IPS-20b (cell line): ENCODE measurements at regions not wholly inside any gene's neighbourhood (a gene's known extent, or its start where the extent isn't known, plus 50 kb on each side); places are given as distances from the start of the nearest gene placed in this dataset.

ENCODE experiments used
- H3K27ac ChIP-seq: one replicate; pipeline ENCODE4 v1.5.1; 2013; ENCODE audit warnings: low read length
- H3K27me3 ChIP-seq: 2 replicates; pipeline ENCODE4 v1.6.1; 2013; ENCODE audit warnings: mild to moderate bottlenecking, low read length, inconsistent platforms; ENCODE audit not compliant: insufficient read depth
- H3K36me3 ChIP-seq: 2 replicates; pipeline ENCODE4 v1.6.1; 2013; ENCODE audit warnings: low read depth, mild to moderate bottlenecking, inconsistent platforms, low read length, moderate library complexity; ENCODE audit not compliant: insufficient read depth
- H3K4me1 ChIP-seq: 2 replicates; pipeline ENCODE4 v1.6.1; 2013; ENCODE audit warnings: mild to moderate bottlenecking, control low read depth, inconsistent platforms, low read length, moderate library complexity; ENCODE audit not compliant: insufficient read depth
- H3K4me3 ChIP-seq: 2 replicates; pipeline ENCODE4 v1.5.1; 2013; ENCODE audit warnings: mild to moderate bottlenecking, low read length, inconsistent platforms
- H3K9ac ChIP-seq: 2 replicates; pipeline ENCODE4 v1.6.1; 2013; ENCODE audit warnings: low read depth, mild to moderate bottlenecking, inconsistent platforms, low read length, moderate library complexity
- H3K9me3 ChIP-seq: 2 replicates; pipeline ENCODE4 v1.6.1; 2013; ENCODE audit warnings: mild to moderate bottlenecking, low read depth, low read length, inconsistent platforms; ENCODE audit not compliant: insufficient read depth

- Histone ChIP-seq H3K9me3 (no peaks in the 10 kb centered on the region), H3K4me3 (no peak overlapping the region), H3K27me3 (no peaks in the 10 kb centered on the region), H3K27ac (no peak overlapping the region), H3K4me1 (no peaks in the 10 kb centered on the region), H3K9ac (no peak overlapping the region), H3K36me3 (no peaks in the 10 kb centered on the region)
These were observed 391.7 kb upstream of the NWD2 start for GRCh38 chr4:36852856-36853255.

GRCh38 chr4:36854554-36854953 is 390.0 kb upstream of the NWD2 start:
- no peak overlapping the region for H3K4me3 ChIP-seq
- H3K27ac ChIP-seq, result no peak overlapping the region
- no peaks in the 10 kb centered on the region for H3K27me3 ChIP-seq
- no peaks in the 10 kb centered on the region for H3K9me3 ChIP-seq
- H3K9ac ChIP-seq, result no peak overlapping the region
- no peaks in the 10 kb centered on the region for H3K36me3 ChIP-seq
- H3K4me1 ChIP-seq, result no peaks in the 10 kb centered on the region

- H3K27me3 ChIP-seq, result no peaks in the 10 kb centered on the region
- no peaks in the 10 kb centered on the region for H3K9me3 ChIP-seq
- no peaks in the 10 kb centered on the region for H3K36me3 ChIP-seq
- no peak overlapping the region for H3K4me3 ChIP-seq
- H3K27ac ChIP-seq, result no peak overlapping the region
- H3K4me1 ChIP-seq, result no peaks in the 10 kb centered on the region
- H3K9ac ChIP-seq, result no peak overlapping the region
These were observed 380.9 kb upstream of the NWD2 start for GRCh38 chr4:36863601-36864000.

DNA sequence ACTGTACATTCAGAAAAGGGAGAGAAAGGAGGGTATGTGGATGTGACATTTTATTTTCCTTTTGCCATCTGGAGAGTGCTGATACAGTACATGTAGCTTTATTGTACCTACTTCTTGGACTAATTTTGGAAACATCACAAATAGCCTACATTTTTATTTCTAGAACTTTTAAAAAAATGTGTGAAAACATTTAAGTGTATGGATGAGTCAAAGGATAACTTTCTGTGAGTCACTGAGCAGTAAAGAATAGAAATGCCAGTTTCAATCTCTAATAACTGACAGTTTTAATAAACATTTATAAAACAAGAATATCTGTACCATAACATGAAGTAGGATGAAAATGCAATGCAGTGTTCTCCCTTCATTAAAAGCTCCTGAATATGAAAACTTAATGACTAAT is 374.4 kb upstream of the NWD2 start:
- no peak overlapping the region for H3K9ac ChIP-seq
- H3K27me3 ChIP-seq, result no peaks in the 10 kb centered on the region
- H3K36me3 ChIP-seq, result no peaks in the 10 kb centered on the region
- no peaks in the 10 kb centered on the region for H3K9me3 ChIP-seq
- no peaks in the 10 kb centered on the region for H3K4me1 ChIP-seq
- no peak overlapping the region for H3K27ac ChIP-seq
- no peak overlapping the region for H3K4me3 ChIP-seq

GRCh38 chr4:36872679-36873078 is 371.9 kb upstream of the NWD2 start:
- no peaks in the 10 kb centered on the region for H3K9me3 ChIP-seq
- no peaks in the 10 kb centered on the region for H3K4me1 ChIP-seq
- H3K9ac ChIP-seq, result no peak overlapping the region
- no peak overlapping the region for H3K4me3 ChIP-seq
- no peak overlapping the region for H3K27ac ChIP-seq
- H3K27me3 ChIP-seq, result no peaks in the 10 kb centered on the region
- no peaks in the 10 kb centered on the region for H3K36me3 ChIP-seq

GRCh38 chr4:36884151-36884550 is 360.4 kb upstream of the NWD2 start:
- Histone ChIP-seq H3K4me3 (no peak overlapping the region), H3K27ac (no peak overlapping the region), H3K27me3 (no peaks in the 10 kb centered on the region), H3K9me3 (no peaks in the 10 kb centered on the region), H3K9ac (no peak overlapping the region), H3K4me1 (no peaks in the 10 kb centered on the region), H3K36me3 (no peaks in the 10 kb centered on the region)

DNA sequence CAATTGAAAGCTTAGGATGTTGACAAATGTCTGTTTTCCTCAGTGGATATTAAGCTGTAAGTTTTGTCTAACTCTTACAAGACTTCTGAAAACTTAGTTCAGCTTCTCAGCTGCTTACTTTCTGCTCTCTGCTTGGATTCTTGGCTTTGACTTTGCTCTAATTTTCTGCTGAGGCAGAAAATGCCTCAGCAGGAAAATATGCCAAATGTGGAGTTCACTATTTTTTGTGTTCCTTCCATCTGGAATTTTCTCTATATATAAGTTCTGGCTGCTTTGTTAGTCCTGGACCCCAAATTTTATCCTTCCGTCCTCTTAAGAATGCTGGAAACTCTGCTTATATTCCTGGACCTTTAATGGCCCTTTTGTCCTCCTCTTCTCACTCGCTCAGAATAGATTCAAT is 352.6 kb upstream of the NWD2 start:
- H3K4me1 ChIP-seq, result no peaks in the 10 kb centered on the region
- no peak overlapping the region for H3K4me3 ChIP-seq
- H3K9me3 ChIP-seq, result no peaks in the 10 kb centered on the region
- no peaks in the 10 kb centered on the region for H3K27me3 ChIP-seq
- no peaks in the 10 kb centered on the region for H3K36me3 ChIP-seq
- no peak overlapping the region for H3K9ac ChIP-seq
- H3K27ac ChIP-seq, result no peak overlapping the region

- Histone ChIP-seq H3K36me3 (no peaks in the 10 kb centered on the region), H3K27ac (no peak overlapping the region), H3K4me1 (no peaks in the 10 kb centered on the region), H3K4me3 (no peak overlapping the region; the same call in 1 of the 2 replicates), H3K9me3 (no peaks in the 10 kb centered on the region), H3K27me3 (no peaks in the 10 kb centered on the region), H3K9ac (no peak overlapping the region)
These were observed 344.0 kb upstream of the NWD2 start for GRCh38 chr4:36900446-36900987.

- Histone ChIP-seq H3K9ac (no peak overlapping the region), H3K27ac (no peak overlapping the region), H3K9me3 (no peaks in the 10 kb centered on the region), H3K4me3 (no peak overlapping the region), H3K36me3 (no peaks in the 10 kb centered on the region), H3K4me1 (no peaks in the 10 kb centered on the region), H3K27me3 (no peaks in the 10 kb centered on the region)
These were observed 339.7 kb upstream of the NWD2 start for GRCh38 chr4:36904823-36905222.

- H3K4me1 ChIP-seq, result no peaks in the 10 kb centered on the region; the same call in 1 of the 2 replicates
- H3K9me3 ChIP-seq, result no peaks in the 10 kb centered on the region
- no peaks in the 10 kb centered on the region for H3K36me3 ChIP-seq
- H3K27ac ChIP-seq, result no peak overlapping the region
- no peak overlapping the region for H3K9ac ChIP-seq
- no peak overlapping the region for H3K4me3 ChIP-seq
- H3K27me3 ChIP-seq, result no peaks in the 10 kb centered on the region
These were observed 330.4 kb upstream of the NWD2 start for GRCh38 chr4:36914106-36914505.

DNA sequence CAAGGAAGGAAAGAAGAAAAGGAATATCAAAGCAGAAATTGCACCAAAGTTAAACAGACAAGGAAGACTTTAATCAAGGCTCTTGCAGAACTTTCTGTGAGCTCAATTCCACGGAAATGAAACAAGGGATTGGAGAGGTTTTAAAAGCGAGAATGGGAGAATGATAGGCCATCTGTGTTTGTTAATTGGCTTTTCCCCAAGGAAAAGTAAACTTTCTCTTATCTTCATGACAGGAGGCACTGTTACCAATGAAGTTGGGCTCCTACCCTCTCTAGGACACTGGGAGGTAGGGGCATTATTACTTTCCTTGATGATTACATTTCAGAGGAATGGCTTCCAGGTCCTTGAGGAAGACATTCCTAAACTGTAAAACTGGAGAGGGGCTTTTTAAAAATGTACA is 328.8 kb upstream of the NWD2 start:
- Histone ChIP-seq H3K9me3 (no peaks in the 10 kb centered on the region), H3K4me1 (no peaks in the 10 kb centered on the region; the same call in 1 of the 2 replicates), H3K9ac (no peak overlapping the region)

GRCh38 chr4:36917413-36917812 is 327.1 kb upstream of the NWD2 start:
- no peak overlapping the region for H3K27ac ChIP-seq
- no peak overlapping the region for H3K4me3 ChIP-seq
- no peaks in the 10 kb centered on the region for H3K27me3 ChIP-seq
- no peaks in the 10 kb centered on the region for H3K9me3 ChIP-seq
- H3K4me1 ChIP-seq, result no peaks in the 10 kb centered on the region; the same call in 1 of the 2 replicates
- no peaks in the 10 kb centered on the region for H3K36me3 ChIP-seq
- no peak overlapping the region for H3K9ac ChIP-seq

More for the DNA sequence above, 328.8 kb upstream of the NWD2 start:
- H3K36me3 ChIP-seq, result no peaks in the 10 kb centered on the region
- no peak overlapping the region for H3K27ac ChIP-seq
- H3K27me3 ChIP-seq, result no peaks in the 10 kb centered on the region
- H3K4me3 ChIP-seq, result no peak overlapping the region
